Left lung (tissue), 4 donors: ENCODE measurements at regions not wholly inside any gene's neighbourhood (a gene's known extent, or its start where the extent isn't known, plus 50 kb on each side); places are given as distances from the start of the nearest gene placed in this dataset.

Experiments
- ATAC-seq: fragments of 200-7000 bp; cut with Tn5 transposase; one replicate; pipeline ENCODE4 v1.9.1; 2020; ENCODE audit warnings: moderate library complexity
- DNase-seq, 4 donors: peaks; one replicate each; pipeline ENCODE4 v3.0.0-alpha.2; 2013 to 2020
- H3K27ac ChIP-seq, 2 donors: fragments of 200-600 bp; sonication (generic) in 1 of 2; one replicate each; pipeline versions ENCODE4 v1.5.0 to v1.8.0; 2020 to 2021
- H3K27me3 ChIP-seq, 2 donors: fragments of 200-600 bp; sonication (generic) in 1 of 2; one replicate each; pipeline versions ENCODE4 v1.5.0 to v1.8.0; 2020 to 2021
- H3K36me3 ChIP-seq, 2 donors: fragments of 200-600 bp; sonication (generic) in 1 of 2; one replicate each; pipeline versions ENCODE4 v1.5.0 to v1.8.0; 2020 to 2021
- H3K4me1 ChIP-seq, 2 donors: fragments of 200-600 bp; one replicate each; pipeline ENCODE4 v1.8.0; 2021
- H3K4me3 ChIP-seq, 2 donors: fragments of 200-600 bp; sonication (generic) in 1 of 2; one replicate each; pipeline versions ENCODE4 v1.5.0 to v1.8.0; 2020 to 2021; ENCODE audit warnings: mild to moderate bottlenecking in 1 of 2
- H3K9me3 ChIP-seq, 2 donors: fragments of 200-600 bp; sonication (generic) in 1 of 2; one replicate each; pipeline versions ENCODE4 v1.5.0 to v1.8.0; 2020 to 2021
- CTCF ChIP-seq, 2 donors: fragments of 200-600 bp; sonication (generic) in 1 of 2; IDR thresholded peaks; one replicate each; pipeline versions ENCODE4 v1.5.0 to v1.8.0; 2021; ENCODE audit warnings: antibody characterized with exemption in 2 of 2
- intact Hi-C, 2 donors: fragments of 100-400 bp; cut with DNase I; formaldehyde crosslinking; loops; one replicate each; pipeline versions ENCODE4 v1.11.2 to v1.14.2; 2022
- donor health status: DM: no; HTN: yes; CAD: no.
- donor health status: DM: no; HTN: no; CAD: no.

- Histone ChIP-seq H3K27me3 (no peaks in the 10 kb centered on the region), H3K4me1 (no peaks in the 10 kb centered on the region), H3K36me3 (no peaks in the 10 kb centered on the region), H3K9me3 (no peaks in the 10 kb centered on the region), H3K27ac (no peak overlapping the region), H3K4me3 (no peak overlapping the region)
- intact Hi-C loops: no loop called here
- no peak for ATAC-seq
- no peak for TF ChIP-seq CTCF (IDR thresholded peaks at IDR 0.05)
- no peak for DNase-seq
These were observed 95.4 kb downstream of the FUNDC1 start for GRCh38 chrX:44447214-44447613.

DNA sequence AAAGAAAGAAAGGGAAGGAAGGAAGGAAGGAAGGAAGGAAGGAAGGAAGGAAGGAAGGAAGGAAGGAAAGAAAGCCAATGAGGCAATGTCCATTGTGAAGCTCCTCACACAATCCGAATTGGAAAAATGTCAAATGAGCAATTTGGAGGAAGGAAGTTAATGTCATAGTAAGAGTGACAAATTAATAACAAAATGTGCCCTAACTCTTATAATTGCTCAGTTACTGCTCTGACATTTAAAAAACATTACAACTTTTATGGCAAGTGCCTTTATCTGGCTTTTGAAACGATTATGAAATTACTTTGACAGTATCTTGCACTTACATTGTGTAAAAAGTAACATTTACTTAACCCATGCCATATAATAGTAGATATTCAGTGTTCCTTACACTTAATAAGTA lies 96.5 kb upstream of the EFHC2 start:
- intact Hi-C loops: no loop called here
- no peaks in the 10 kb centered on the region for H3K27me3 ChIP-seq
- H3K36me3 ChIP-seq: no peaks in the 10 kb centered on the region
- DNase-seq (no peak), ATAC-seq (no peak)
- no peaks in the 10 kb centered on the region for H3K9me3 ChIP-seq
- H3K4me1 ChIP-seq: no peaks in the 10 kb centered on the region
- H3K27ac ChIP-seq: no peak overlapping the region
- TF ChIP-seq CTCF (IDR thresholded peaks at IDR 0.05): no peak
- no peak overlapping the region for H3K4me3 ChIP-seq

GRCh38 chrX:44439242-44439794 lies 95.8 kb upstream of the EFHC2 start:
- H3K27me3 ChIP-seq: no peaks in the 10 kb centered on the region
- TF ChIP-seq CTCF (IDR thresholded peaks at IDR 0.05): no peak
- intact Hi-C loops: no loop called here
- no peaks in the 10 kb centered on the region for H3K4me1 ChIP-seq
- H3K36me3 ChIP-seq: no peaks in the 10 kb centered on the region
- no peaks in the 10 kb centered on the region for H3K9me3 ChIP-seq
- DNase-seq: no peak
- no peak overlapping the region for H3K27ac ChIP-seq
- ATAC-seq: no peak
- no peak overlapping the region for H3K4me3 ChIP-seq

GRCh38 chrX:44435047-44435446 lies 91.6 kb upstream of the EFHC2 start:
- Histone ChIP-seq H3K4me1 (no peaks in the 10 kb centered on the region), H3K27me3 (no peaks in the 10 kb centered on the region), H3K4me3 (no peak overlapping the region), H3K9me3 (no peaks in the 10 kb centered on the region), H3K27ac (no peak overlapping the region), H3K36me3 (no peaks in the 10 kb centered on the region)
- no peak for TF ChIP-seq CTCF (IDR thresholded peaks at IDR 0.05)
- no peak for DNase-seq
- ATAC-seq: no peak
- intact Hi-C loops: no loop called here

- Histone ChIP-seq H3K27me3 (no peaks in the 10 kb centered on the region), H3K9me3 (no peaks in the 10 kb centered on the region), H3K4me1 (no peaks in the 10 kb centered on the region), H3K27ac (no peak overlapping the region), H3K36me3 (no peaks in the 10 kb centered on the region), H3K4me3 (no peak overlapping the region)
- no peak for ATAC-seq
- no peak for TF ChIP-seq CTCF (IDR thresholded peaks at IDR 0.05)
- intact Hi-C loops: no loop called here
- DNase-seq: no peak
These were observed 90.1 kb upstream of the EFHC2 start for GRCh38 chrX:44433556-44433955.
